ENCODE measurements at regions not wholly inside any gene's neighbourhood (a gene's known extent, or its start where the extent isn't known, plus 50 kb on each side); places are given as distances from the start of the nearest gene placed in this dataset.
"Not testable (repeated sequence)": the region's sequence is repeated elsewhere in the genome, so short reads cannot be mapped to it uniquely, and the experiment has no call there.

GRCh38 chr4:77451530-77451929 lies 154.1 kb upstream of the CXCL13 start:
- DNase-seq, result no peak

- not testable (repeated sequence) for DNase-seq
Observed at GRCh38 chr4:77452117-77452516, 153.5 kb upstream of the CXCL13 start.

GRCh38 chr4:77453911-77454310 lies 151.7 kb upstream of the CXCL13 start:
- no peak for DNase-seq

- no peak for DNase-seq
Observed at GRCh38 chr4:77454858-77455257, 150.8 kb upstream of the CXCL13 start.

- not testable (repeated sequence) for DNase-seq
Observed at GRCh38 chr4:77464100-77464499, 141.5 kb upstream of the CXCL13 start.

- DNase-seq, result no peak
Observed at GRCh38 chr4:77465271-77465670, 140.3 kb upstream of the CXCL13 start.

GRCh38 chr4:77466430-77466829 lies 139.2 kb upstream of the CXCL13 start:
- DNase-seq, result no peak

GRCh38 chr4:77471821-77472495 lies 133.7 kb upstream of the CXCL13 start:
- DNase-seq, result no peak

- DNase-seq, result no peak
Observed at GRCh38 chr4:77473509-77473908, 132.1 kb upstream of the CXCL13 start.

GRCh38 chr4:77481856-77482255 lies 123.8 kb upstream of the CXCL13 start:
- no peak for DNase-seq

- DNase-seq, result no peak
Observed at GRCh38 chr4:77488882-77489281, 116.7 kb upstream of the CXCL13 start.

GRCh38 chr4:77493120-77493752 lies 112.4 kb upstream of the CXCL13 start:
- no peak for DNase-seq

GRCh38 chr4:77493829-77494551 lies 111.6 kb upstream of the CXCL13 start:
- DNase-seq, result no peak

GRCh38 chr4:77496457-77496856 lies 109.2 kb upstream of the CXCL13 start:
- DNase-seq, result no peak

- DNase-seq, result no peak
Observed at GRCh38 chr4:77500801-77501200, 104.8 kb upstream of the CXCL13 start.

- no peak for DNase-seq
Observed at GRCh38 chr4:77501240-77501639, 104.4 kb upstream of the CXCL13 start.

- DNase-seq, result no peak
Observed at GRCh38 chr4:77501851-77502250, 103.8 kb upstream of the CXCL13 start.

- DNase-seq, result no peak
Observed at GRCh38 chr4:77504407-77504806, 101.2 kb upstream of the CXCL13 start.

GRCh38 chr4:77505275-77505957 lies 100.2 kb upstream of the CXCL13 start:
- no peak for DNase-seq

GRCh38 chr4:77505958-77506319 lies 99.7 kb upstream of the CXCL13 start:
- DNase-seq, result no peak

- no peak for DNase-seq
Observed at GRCh38 chr4:77510367-77510766, 95.3 kb upstream of the CXCL13 start.

GRCh38 chr4:77525538-77525937 lies 80.1 kb upstream of the CXCL13 start:
- DNase-seq, result no peak

- DNase-seq, result not testable (repeated sequence)
Observed at GRCh38 chr4:77527900-77528299, 77.7 kb upstream of the CXCL13 start.

- DNase-seq, result no peak
Observed at GRCh38 chr4:77538144-77538543, 67.5 kb upstream of the CXCL13 start.

Measured in NCI-H2081 (cell line).